GM12872 (cell line): ENCODE measurements at regions not wholly inside any gene's neighbourhood (a gene's known extent, or its start where the extent isn't known, plus 50 kb on each side); places are given as distances from the start of the nearest gene placed in this dataset.

Experiments used
- TF ChIP-seq, protein P1 (sequence below): IDR thresholded peaks from 3 replicates; pipeline ENCODE4 v1.5.1; 2011; ENCODE audit warnings: low read depth, mild to moderate bottlenecking, low read length, moderate library complexity; ENCODE audit not compliant: insufficient read depth

DNA sequence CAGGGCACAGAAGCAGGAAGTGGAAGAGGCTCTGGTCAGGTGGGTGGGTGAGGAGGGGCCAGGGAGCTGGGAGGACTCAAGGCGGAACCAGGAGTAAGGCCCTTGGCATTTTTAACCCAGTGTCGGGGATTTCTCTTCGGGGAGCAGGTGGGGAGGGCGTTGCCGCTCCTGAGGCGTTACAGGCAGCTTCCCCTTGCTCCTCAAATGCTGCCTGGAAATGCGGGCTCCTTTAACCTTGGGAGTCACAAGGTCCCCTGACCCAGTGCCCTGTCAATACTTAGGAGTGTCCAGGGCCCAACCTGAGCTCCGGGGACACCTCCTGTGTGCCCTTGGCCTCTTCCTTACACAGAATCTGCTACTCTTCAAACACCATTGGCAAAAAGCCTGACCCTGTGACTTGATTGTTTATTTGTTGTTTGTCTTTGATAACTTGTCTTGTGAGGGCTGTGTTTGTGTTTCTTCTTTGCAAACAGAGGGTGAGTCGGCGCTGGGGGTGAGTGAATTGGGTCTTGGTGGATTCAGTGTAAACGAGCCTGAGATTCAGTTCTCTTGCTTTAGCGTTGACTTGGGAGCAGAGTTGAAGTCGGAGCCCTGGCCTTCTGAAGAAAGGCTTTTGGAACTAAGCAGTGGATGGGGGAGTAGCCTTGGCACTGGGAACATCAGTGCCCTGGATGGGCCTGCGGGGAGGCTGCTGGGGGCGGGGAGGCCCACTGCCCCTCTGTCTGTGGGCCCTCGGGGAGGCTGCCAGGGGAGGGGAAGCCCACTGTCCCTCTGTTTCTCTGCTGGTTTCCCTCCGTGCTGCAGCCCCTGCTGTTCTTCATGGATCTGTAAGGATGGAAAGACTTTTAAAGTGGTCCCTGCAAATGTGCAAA lies 300.7 kb upstream of the IRX4 start:
- TF ChIP-seq, protein P1, sequence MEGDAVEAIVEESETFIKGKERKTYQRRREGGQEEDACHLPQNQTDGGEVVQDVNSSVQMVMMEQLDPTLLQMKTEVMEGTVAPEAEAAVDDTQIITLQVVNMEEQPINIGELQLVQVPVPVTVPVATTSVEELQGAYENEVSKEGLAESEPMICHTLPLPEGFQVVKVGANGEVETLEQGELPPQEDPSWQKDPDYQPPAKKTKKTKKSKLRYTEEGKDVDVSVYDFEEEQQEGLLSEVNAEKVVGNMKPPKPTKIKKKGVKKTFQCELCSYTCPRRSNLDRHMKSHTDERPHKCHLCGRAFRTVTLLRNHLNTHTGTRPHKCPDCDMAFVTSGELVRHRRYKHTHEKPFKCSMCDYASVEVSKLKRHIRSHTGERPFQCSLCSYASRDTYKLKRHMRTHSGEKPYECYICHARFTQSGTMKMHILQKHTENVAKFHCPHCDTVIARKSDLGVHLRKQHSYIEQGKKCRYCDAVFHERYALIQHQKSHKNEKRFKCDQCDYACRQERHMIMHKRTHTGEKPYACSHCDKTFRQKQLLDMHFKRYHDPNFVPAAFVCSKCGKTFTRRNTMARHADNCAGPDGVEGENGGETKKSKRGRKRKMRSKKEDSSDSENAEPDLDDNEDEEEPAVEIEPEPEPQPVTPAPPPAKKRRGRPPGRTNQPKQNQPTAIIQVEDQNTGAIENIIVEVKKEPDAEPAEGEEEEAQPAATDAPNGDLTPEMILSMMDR = no peak

- TF ChIP-seq, protein P1 = no peak
Observed at GRCh38 chr5:2182020-2182419, 299.3 kb upstream of the IRX4 start.

- TF ChIP-seq, protein P1 = no peak
Observed at GRCh38 chr5:2181557-2181956, 298.8 kb upstream of the IRX4 start.

DNA sequence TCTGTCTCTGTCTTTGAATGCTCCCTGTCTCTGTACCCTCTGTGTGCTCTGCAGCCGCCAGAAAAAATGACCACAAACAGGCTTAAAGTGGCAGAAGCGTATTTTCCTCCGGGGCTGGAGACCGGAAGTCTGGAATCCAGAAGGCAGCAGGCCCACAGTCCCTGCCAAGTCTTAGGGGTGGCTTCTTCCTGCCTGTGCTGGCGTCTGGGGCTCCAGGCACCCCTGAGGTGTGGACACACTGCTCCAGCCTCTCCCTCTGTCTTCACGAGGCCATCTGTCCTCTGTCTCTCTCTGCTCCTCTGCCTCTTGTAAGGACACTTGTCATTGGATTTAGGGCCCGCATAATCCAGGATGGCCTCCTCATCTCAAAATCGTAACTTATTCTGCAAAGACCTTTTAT lies 298.4 kb upstream of the IRX4 start:
- TF ChIP-seq, protein P1 = no peak

GRCh38 chr5:2180456-2180855 lies 297.7 kb upstream of the IRX4 start:
- TF ChIP-seq, protein P1 = no peak

- TF ChIP-seq, protein P1 = no peak
Observed at GRCh38 chr5:2179861-2180260, 297.1 kb upstream of the IRX4 start.

GRCh38 chr5:2178528-2178927 lies 295.8 kb upstream of the IRX4 start:
- TF ChIP-seq, protein P1 = no peak
